ENCODE measurements at regions not wholly inside any gene's neighbourhood (a gene's known extent, or its start where the extent isn't known, plus 50 kb on each side); places are given as distances from the start of the nearest gene placed in this dataset.

DNA sequence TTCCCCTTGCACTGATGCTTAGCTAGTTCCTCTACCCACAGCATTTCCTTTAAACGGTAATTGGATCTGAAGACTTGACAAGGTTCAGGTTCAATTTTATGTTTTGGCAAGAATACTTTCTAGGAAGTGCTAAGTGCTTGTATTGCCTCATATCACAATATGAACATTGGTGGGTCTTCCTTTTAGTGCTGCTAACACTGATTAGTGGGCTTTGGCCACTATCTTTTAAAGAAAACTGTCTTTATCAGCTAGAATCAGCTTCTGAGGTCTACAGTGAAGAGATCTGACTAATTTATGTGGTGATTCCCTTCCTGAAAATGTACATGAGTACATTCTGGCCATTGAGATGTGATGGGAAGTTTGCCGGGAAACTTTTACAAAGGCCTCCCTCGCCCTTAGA, 316.7 kb upstream of the KLF3 start:
- no peak for DNase-seq

GRCh38 chr4:38354421-38354820, 309.6 kb upstream of the KLF3 start:
- DNase-seq = no peak

DNA sequence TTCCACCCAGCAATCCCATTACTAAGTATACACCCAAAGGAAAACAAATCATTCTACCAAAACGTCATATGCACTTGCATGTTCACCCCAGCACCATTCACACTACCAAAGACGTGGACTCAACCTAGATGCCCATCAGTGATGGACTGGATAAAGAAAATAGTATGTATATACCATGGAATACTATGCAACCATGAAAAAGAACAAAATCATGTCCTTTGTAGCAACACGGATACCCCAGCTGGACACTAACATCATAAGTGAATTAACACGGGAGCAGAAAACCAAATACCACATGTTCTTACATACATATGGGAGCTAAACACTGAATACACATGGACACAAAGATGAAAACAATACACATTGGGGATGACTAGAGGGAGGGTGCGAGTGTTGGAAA, 309.1 kb upstream of the KLF3 start:
- no peak for DNase-seq

- DNase-seq = no peak
Observed at GRCh38 chr4:38356686-38357085, 307.3 kb upstream of the KLF3 start.

DNA sequence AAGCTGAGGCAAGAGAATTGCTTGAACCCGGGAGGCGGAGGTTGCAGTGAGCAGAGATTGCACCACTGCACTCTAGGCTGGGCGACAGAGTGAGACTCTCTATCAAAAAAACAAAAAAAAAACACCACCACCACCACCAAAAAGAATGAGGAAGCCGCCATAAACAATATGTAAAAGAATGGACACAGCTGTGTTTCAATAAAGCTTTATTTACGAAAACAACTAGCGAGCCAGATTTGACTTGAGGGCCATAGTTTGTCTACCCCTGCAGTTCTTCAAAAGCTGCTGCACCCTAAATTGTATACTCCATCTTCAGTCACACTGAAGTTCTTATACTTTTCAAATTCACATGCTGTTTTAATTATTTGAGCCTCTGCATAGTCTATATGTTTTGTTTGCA, 306.5 kb upstream of the KLF3 start:
- DNase-seq = no peak

GRCh38 chr4:38359113-38359512, 304.9 kb upstream of the KLF3 start:
- no peak for DNase-seq

GRCh38 chr4:38360201-38360600, 303.8 kb upstream of the KLF3 start:
- no peak for DNase-seq

- DNase-seq = no peak
Observed at GRCh38 chr4:38364383-38364963, 299.5 kb upstream of the KLF3 start.

DNA sequence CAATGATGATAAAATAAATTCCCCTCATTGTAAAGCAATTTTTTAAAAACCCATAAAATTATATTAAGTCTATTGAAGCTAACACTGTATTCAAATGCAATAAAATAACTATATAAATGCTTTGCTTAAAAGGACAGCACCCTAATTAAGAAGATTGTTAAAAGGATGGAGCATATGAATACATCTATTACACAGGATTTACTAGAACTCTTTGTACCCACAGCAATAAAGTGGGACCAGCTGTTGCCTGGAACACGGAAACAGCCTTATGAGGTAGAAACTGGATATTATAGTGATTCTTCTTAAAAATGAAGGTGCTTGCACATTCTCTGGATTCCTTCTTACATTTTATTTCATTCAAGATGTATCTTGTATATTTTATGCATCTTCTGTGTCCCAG, 298.7 kb upstream of the KLF3 start:
- DNase-seq = no peak

GRCh38 chr4:38365748-38366310, 298.2 kb upstream of the KLF3 start:
- DNase-seq = no peak

GRCh38 chr4:38366456-38366855, 297.5 kb upstream of the KLF3 start:
- DNase-seq = no peak

GRCh38 chr4:38366997-38367396, 297.0 kb upstream of the KLF3 start:
- no peak for DNase-seq

DNA sequence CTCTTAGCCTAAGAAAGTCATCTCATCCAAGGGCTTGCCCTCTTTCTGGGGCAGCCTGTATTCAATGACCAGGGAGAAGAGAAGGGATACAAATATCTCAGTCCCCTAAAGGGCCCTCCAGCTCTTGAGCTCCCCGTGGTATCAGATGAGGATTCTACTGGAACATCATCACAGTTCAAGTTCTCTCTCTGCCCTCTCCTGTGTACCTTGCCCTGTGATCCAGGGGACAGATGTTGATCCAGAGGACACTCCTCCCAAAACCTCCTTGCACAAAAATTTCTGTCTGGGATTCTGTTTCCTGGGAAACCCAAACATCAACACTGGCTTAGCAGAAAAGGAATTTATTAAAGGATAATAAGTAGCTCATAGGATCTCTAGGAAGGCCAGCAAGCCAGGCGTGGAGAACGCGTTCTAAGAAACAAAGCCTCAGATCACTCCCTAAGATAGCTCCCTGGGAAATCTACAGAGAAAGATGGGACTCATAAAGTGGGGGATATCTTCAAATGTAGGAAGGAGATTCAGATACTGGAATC, 296.3 kb upstream of the KLF3 start:
- no peak for DNase-seq

DNA sequence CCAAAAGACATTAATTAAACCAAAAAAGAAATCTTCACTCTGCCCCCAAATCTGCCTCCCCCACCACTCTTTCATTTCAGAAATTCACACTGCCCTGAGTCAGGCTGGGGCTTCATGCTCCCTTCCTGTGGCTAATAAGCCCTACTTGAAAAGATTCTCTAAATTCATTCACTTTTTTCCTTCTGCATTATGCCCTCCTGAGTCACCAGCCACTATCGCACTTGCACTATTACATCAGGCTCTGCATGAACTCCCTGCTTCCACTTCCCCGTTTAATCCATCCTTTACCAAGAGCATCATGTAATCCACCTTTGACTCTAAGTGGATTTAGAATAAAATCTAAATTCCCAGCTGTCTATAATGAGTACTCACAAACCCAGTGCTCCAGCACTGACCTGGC, 295.4 kb upstream of the KLF3 start:
- DNase-seq = no peak

DNA sequence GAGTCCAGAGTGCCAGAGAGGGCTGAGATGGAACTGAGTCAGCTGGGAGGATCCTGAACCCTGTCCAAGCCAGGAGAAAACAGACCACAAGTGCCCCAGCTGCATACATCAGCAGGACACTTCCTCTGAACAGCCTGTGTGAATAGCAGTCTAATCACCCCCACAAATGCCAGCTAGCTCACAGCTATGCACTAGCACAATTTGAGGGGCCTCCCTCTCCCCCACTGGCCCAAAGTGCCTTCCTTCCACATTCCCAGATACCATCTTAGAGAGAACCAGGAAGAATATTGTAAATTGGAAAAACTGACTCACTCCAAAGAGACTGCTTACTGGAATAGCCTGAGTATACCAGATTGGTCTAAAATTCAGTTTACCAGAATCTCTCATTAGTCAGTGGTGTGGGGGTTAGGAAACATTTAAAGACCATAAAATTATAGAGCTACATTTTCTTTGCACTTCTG, 292.6 kb upstream of the KLF3 start:
- DNase-seq = no peak

- no peak for DNase-seq
Observed at GRCh38 chr4:38373375-38373774, 290.6 kb upstream of the KLF3 start.

GRCh38 chr4:38377195-38377594, 286.8 kb upstream of the KLF3 start:
- DNase-seq = no peak

GRCh38 chr4:38378478-38378877, 285.5 kb upstream of the KLF3 start:
- no peak for DNase-seq

DNA sequence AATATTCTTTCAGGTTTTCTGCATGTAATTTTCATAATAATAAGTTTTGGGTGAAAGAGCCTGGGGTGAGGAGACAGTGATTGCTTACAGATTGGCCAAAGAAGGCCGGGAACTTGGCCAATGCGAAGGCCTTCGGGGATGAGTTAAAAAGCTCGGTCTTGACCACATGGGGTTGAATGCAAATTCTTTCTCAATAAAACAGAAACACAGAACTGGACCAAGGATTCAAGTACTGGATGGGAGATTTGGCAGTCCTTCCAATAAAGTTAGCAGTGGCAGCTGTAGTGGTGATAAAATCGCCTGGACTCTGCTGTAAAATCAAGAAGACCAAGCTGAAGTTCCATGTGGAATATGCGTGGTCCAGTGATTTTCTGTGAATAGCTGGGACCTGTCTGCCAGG, 282.2 kb upstream of the KLF3 start:
- DNase-seq = no peak

- DNase-seq = no peak
Observed at GRCh38 chr4:38382520-38382919, 281.5 kb upstream of the KLF3 start.

GRCh38 chr4:38383646-38384121, 280.3 kb upstream of the KLF3 start:
- no peak for DNase-seq

DNA sequence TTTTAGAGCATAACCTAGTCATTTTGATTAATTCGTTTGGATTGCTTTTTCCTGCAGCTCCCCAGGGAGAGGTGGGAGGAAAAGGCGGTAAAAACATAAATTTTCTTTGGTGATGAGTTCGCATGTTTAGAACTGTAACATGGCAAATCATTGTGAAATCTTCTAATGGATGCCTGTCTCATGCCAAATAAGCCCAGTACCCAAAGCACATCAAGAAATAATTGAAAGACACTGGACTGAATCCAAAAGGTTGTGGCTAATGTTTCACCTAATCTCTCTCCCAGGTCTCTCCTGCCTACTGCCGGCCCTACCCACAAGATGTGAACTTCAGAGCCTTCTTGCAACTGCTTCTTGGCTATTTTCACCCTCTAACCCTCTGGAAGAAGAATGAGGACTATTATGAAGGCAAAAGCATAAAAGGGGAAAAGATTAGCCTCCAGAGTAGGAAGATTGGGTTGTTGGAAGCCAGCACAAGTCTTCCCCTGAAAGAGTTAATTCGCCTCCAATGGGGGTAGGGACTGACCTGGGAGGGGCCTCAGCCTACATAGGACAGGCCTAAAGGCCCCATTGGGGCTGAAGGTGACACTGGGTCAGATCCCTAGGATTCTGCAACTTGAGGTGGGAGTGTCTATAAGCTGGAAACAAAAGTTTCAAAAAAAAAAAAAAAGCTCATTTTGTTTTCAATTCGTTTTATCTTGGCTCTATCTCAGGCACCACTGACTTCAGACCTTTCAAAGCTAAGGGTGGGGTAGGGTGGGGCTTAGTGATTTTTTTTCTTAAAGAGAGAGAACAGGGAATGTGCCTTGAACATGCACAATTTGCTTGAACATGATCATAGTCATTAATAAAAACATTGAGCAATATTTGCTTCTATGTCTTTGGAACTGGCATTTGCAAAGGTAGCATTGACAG, 278.6 kb upstream of the KLF3 start:
- no peak for DNase-seq

DNA sequence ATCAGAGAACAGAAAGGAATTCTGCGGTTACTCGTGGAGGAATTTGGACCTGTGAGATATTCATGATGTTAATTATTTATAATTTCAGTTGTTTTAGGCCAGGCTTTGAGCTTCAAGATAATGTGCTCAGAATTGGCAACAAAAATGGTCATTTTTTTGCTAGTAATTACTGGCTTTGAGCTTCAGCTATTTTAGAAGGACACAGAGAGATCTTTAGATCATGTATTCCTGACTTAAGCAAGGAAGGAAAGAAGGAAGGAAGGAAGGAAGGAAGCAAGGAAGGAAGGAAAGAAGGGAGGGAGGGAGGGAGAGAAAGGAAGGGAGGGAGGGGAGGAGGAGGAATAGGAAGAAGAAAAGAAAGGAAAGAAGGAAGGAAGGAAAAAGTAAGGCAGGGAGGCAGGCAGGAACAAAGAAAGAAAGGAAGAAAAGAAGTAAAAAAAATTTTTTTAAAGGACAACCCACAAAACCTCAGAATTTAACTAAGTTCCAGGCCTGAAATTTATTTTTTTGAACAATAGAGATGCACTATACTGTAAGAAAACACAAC, 277.9 kb upstream of the KLF3 start:
- no peak for DNase-seq
